ENCODE measurements at regions not wholly inside any gene's neighbourhood (a gene's known extent, or its start where the extent isn't known, plus 50 kb on each side); places are given as distances from the start of the nearest gene placed in this dataset.
"Not testable (repeated sequence)": the region's sequence is repeated elsewhere in the genome, so short reads cannot be mapped to it uniquely, and the experiment has no call there.

DNA sequence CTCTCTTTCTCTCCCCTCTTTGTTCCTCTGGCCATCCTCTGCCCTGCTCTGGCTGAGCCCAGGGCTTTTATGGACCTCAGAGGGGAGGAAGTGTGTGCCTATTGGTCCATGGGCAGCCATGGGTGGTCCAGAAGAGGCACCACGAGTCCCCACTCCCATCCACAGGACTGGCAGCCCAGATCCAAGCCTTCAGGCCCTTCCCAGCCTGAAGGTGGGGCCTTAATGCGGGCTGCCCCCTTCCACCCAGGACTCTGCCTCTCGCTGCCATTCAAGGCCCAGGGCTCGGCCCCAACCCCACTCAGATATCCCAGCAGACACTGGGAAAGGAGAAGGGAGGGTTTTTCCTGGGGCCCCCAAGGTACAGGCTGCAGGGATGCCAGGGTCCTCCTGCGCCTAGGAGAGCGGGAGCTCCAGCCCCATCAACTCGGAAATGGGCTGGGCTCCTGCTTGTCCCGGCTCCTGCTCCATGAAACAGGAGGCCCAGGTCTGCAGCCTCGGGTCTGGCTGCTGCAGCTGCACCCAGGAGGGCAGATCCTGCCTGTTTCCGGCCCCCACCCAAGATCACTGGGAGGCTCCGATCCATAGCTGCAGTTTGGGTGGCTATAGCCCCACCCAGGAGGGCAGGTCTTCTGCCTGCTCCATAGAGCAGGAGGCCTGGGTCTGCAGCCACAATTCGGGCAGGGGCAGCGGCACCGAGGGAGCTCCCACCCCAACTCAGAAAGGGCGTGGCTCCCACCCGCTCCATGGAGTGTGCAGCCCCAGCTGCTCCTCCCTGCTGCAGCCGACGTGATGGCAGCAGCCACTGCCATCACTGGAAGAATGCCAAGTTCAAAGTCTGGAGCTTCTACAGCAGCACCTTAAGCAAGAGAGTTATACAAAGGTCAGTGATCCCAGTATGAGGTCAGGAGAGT is 116.6 kb upstream of the RBBP8 start:
- Mint-ChIP-seq H3K27me3 (peaks cover 38 to 45% of the 10 kb centered on the region in 2 donors), H3K36me3 (ENCODE audit: insufficient read depth) (no peaks in the 10 kb centered on the region), H3K4me1 (ENCODE audit: low read depth in 2 of 2) (no peaks in the 10 kb centered on the region), H3K27ac (no peak overlapping the region), H3K4me3 (no peak overlapping the region), H3K9me3 (no peaks in the 10 kb centered on the region)
- no peak for ATAC-seq (replicated peaks)
- no peak for DNase-seq

DNA sequence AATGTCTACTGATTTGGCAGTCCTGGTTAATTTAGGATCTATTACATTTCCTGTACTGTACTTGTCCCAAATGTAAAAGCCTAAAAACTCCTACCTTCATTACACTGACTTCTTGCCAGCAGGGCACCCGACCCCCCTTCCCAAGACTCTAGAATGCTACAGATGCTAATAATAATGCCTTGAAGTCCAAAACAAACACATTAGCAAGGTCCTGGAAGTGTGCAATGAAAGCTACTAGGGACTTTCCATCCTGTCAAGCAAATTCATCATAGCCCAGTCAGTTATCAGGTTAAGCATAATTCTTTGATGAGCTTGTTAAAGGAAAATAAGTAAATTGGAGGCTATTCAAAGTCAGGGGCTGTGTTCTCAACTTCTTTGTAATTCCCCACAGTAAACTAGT is 115.3 kb upstream of the RBBP8 start:
- ATAC-seq (replicated peaks) (no peak), DNase-seq (no peak)
- H3K9me3 Mint-ChIP-seq, result no peaks in the 10 kb centered on the region
- no peaks in the 10 kb centered on the region for H3K4me1 Mint-ChIP-seq (ENCODE audit: low read depth in 2 of 2)
- H3K27me3 Mint-ChIP-seq, result peaks cover 26 to 32% of the 10 kb centered on the region in 2 donors
- no peaks in the 10 kb centered on the region for H3K36me3 Mint-ChIP-seq (ENCODE audit: insufficient read depth)
- H3K4me3 Mint-ChIP-seq, result no peak overlapping the region
- H3K27ac Mint-ChIP-seq, result no peak overlapping the region

DNA sequence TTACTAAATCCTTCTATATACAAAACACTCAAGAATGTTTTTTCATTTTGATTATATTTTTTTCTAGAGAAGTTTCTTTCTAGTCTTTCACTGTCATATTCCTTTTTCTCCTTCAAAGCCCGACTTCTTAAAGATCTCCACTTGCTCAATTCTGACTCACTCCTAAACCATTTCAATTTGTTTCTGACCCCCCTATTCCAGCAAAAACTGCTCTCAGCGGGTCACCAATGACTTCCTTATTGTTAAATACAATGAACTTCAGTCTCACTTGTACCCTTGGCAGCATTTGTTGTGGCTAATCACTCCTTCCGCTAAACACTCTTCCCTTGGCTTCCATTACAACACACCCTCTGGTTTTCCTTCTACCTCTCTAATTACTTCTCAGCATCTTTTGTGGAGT is 111.1 kb upstream of the RBBP8 start:
- H3K4me1 Mint-ChIP-seq (ENCODE audit: low read depth in 2 of 2), result no peaks in the 10 kb centered on the region
- ATAC-seq (replicated peaks) (no peak), DNase-seq (no peak)
- no peak overlapping the region for H3K4me3 Mint-ChIP-seq
- no peaks in the 10 kb centered on the region for H3K9me3 Mint-ChIP-seq
- H3K27me3 Mint-ChIP-seq, result peaks cover 4 to 5% of the 10 kb centered on the region in 2 donors
- H3K36me3 Mint-ChIP-seq (ENCODE audit: insufficient read depth), result no peaks in the 10 kb centered on the region
- H3K27ac Mint-ChIP-seq, result no peak overlapping the region

DNA sequence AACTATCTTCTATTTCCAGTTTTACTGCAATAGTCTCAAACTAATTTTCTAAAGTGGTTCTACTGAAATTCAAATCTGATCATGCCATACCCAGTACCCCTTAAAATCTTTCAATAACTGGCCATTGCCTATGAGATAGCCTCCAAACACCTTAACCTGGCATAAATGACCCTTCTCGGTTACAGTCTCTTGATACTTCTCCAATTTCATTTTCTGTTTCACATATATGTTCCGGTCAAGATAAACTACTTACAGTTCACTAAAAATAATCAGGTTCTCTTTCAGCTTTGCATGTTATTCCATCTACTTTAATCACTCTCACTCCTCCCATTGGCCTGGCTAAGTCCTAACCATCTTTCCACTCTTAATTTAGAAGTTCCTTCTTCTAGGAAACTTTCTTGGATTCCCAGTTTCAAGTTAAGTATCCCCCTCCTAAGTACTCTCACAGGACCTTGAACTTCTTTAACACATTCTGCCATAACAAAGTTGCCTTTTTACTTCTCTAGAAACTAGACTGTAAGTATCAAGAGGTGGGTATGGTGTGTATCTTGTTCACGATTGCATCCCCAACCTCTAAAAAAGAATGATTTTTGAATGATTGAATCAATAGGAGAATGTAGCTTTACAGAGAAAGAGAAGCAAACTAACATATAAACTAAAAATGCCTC is 110.2 kb upstream of the RBBP8 start:
- H3K36me3 Mint-ChIP-seq (ENCODE audit: insufficient read depth), result no peaks in the 10 kb centered on the region

DNA sequence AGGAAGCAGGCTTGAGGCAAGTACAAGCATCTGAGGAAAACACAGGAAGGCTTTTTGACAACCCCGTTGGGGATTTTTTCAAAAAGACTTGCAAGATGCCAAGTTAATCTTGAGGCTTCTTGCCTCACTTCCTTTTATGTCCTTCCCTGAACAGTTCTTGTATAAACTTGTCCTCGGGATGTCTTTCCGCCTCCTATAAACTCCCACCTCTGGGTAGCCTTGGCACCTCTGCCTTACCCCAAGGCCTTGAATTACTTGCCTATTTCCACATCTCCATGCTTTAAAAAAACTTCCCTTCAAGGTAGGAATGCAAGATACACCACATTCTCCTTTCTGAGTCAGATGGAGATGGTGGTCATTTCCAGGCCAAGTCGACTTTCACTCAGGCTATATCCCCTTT is 106.4 kb upstream of the RBBP8 start:
- DNase-seq (no peak), ATAC-seq (replicated peaks) (no peak)
- Mint-ChIP-seq H3K27ac (no peak overlapping the region), H3K27me3 (peaks cover 28 to 36% of the 10 kb centered on the region in 2 donors), H3K4me3 (no peak overlapping the region), H3K9me3 (no peaks in the 10 kb centered on the region), H3K4me1 (ENCODE audit: low read depth in 2 of 2) (no peaks in the 10 kb centered on the region), H3K36me3 (ENCODE audit: insufficient read depth) (no peaks in the 10 kb centered on the region)

More for the DNA sequence above, 110.2 kb upstream of the RBBP8 start:
- Mint-ChIP-seq H3K27ac (no peak overlapping the region), H3K27me3 (peaks cover 13 to 14% of the 10 kb centered on the region in 2 donors), H3K9me3 (no peaks in the 10 kb centered on the region), H3K4me3 (no peak overlapping the region), H3K4me1 (ENCODE audit: low read depth in 2 of 2) (no peaks in the 10 kb centered on the region)
- no peak for ATAC-seq (replicated peaks)
- DNase-seq, result no peak

DNA sequence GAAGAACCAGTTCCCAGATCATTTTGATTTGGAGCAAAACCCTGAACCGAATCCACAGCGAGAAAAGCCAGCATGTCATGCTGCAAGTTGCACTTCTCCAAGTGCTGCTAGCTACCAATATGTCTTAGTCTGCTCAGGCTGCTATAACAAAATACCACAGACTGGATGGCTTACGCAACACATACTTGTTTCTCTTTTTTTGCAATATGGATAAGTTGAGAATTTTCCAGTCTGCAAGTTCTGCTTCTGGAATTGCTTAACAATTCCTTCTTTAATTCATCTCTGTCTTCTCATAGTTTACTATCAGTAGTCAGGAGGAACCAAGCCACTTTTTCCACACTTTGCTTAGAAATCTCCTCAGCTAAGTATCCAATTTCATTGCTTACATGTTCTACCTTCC is 105.9 kb upstream of the RBBP8 start:
- no peaks in the 10 kb centered on the region for H3K9me3 Mint-ChIP-seq

DNA sequence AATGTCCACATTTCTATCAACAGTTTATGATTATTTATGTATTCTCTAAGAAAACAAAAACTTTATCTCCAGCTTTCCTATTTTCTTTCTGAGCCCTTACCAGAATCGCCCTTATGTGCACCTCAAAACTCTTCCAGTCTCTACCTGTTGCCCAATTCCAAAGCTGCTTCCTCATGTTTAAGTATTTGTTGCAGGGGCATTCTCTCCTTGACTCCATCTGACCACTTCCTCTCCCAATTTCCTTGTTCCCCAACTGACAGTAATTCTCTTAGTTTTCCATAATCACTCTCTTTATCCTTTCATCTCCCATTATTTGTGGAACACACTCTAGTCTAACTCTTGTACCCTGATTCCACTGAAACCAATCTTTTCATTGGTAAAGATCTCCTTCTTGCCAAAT is 105.4 kb upstream of the RBBP8 start:
- no peak for ATAC-seq (replicated peaks)
- no peak overlapping the region for H3K4me3 Mint-ChIP-seq
- DNase-seq, result no peak

More for the DNA sequence above, 105.9 kb upstream of the RBBP8 start:
- H3K27ac Mint-ChIP-seq, result no peak overlapping the region
- peaks cover 33 to 41% of the 10 kb centered on the region in 2 donors for H3K27me3 Mint-ChIP-seq
- H3K4me1 Mint-ChIP-seq (ENCODE audit: low read depth in 2 of 2), result no peaks in the 10 kb centered on the region
- no peak for DNase-seq
- ATAC-seq (replicated peaks), result no peak
- H3K36me3 Mint-ChIP-seq (ENCODE audit: insufficient read depth), result no peaks in the 10 kb centered on the region
- H3K4me3 Mint-ChIP-seq, result no peak overlapping the region

DNA sequence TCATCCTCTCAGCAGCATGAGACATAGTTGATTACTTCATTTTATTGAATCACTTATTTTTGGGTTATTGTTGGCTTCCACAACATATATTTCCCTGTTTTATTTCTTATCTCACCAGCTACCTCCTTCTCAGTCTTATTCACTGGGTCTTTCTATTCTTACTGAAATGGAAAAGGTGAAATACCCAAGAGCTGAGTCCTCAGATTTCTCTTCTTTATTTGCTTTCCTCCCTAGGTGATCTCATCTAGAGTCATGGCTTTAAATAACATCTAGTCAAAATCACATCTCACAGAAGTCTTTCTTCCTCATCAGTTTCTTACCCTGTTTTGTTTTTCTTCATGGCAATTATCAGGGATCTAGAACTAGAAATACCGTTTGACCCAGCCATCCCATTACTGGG is 105.0 kb upstream of the RBBP8 start:
- no peaks in the 10 kb centered on the region for H3K9me3 Mint-ChIP-seq

More for the DNA sequence above, 105.4 kb upstream of the RBBP8 start:
- H3K27me3 Mint-ChIP-seq, result peaks cover 38 to 46% of the 10 kb centered on the region in 2 donors
- H3K9me3 Mint-ChIP-seq, result no peaks in the 10 kb centered on the region
- no peaks in the 10 kb centered on the region for H3K4me1 Mint-ChIP-seq (ENCODE audit: low read depth in 2 of 2)
- no peaks in the 10 kb centered on the region for H3K36me3 Mint-ChIP-seq (ENCODE audit: insufficient read depth)
- no peak overlapping the region for H3K27ac Mint-ChIP-seq

DNA sequence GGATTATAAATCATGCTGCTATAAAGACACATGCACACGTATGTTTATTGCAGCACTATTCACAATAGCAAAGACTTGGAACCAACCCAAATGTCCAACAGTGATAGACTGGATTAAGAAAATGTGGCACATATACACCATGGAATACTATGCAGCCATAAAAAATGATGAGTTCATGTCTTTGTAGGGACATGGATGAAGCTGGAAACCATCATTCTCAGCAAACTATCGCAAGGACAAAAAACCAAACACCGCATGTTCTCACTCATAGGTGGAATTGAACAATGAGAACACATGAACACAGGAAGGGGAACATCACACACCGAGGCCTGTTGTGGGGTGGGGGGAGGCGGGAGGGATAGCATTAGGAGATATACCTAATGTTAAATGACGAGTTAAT is 104.5 kb upstream of the RBBP8 start:
- not testable (repeated sequence) for H3K4me3 Mint-ChIP-seq

More for the DNA sequence above, 105.0 kb upstream of the RBBP8 start:
- Mint-ChIP-seq H3K36me3 (ENCODE audit: insufficient read depth) (no peaks in the 10 kb centered on the region), H3K4me1 (ENCODE audit: low read depth in 2 of 2) (no peaks in the 10 kb centered on the region), H3K4me3 (no peak overlapping the region), H3K27me3 (peaks cover 39 to 49% of the 10 kb centered on the region in 2 donors), H3K27ac (no peak overlapping the region)
- no peak for ATAC-seq (replicated peaks)
- DNase-seq, result no peak

DNA sequence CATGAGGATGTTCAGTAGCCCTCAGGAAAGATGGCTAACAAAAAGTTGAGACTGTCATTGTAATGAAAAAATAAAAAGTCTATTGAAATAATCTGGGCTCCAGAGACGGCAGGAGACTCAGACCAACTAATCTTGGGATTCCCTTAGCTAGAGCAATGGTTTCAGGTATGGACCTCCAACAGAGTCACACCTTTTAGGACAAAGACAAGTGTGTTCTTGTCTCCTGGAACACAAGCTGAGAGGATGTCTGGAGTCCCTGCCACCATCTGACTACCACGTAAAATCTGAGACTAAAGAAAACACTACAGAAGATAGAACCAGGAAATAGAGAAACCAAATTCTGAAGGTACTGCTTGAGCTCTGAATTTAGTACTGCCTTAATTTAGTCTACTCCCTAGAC is 103.3 kb upstream of the RBBP8 start:
- no peak for DNase-seq
- no peak overlapping the region for H3K4me3 Mint-ChIP-seq
- no peaks in the 10 kb centered on the region for H3K9me3 Mint-ChIP-seq
- no peaks in the 10 kb centered on the region for H3K36me3 Mint-ChIP-seq (ENCODE audit: insufficient read depth)
- peaks cover 56 to 65% of the 10 kb centered on the region in 2 donors for H3K27me3 Mint-ChIP-seq
- ATAC-seq (replicated peaks), result no peak
- H3K27ac Mint-ChIP-seq, result no peak overlapping the region
- no peaks in the 10 kb centered on the region for H3K4me1 Mint-ChIP-seq (ENCODE audit: low read depth in 2 of 2)

More for the DNA sequence above, 104.5 kb upstream of the RBBP8 start:
- DNase-seq; ATAC-seq (replicated peaks); H3K36me3 Mint-ChIP-seq (ENCODE audit: insufficient read depth); H3K9me3 Mint-ChIP-seq; H3K4me1 Mint-ChIP-seq (ENCODE audit: low read depth in 2 of 2); H3K27ac Mint-ChIP-seq: not testable (repeated sequence)
- peaks cover 44 to 53% of the 10 kb centered on the region in 2 donors for H3K27me3 Mint-ChIP-seq

DNA sequence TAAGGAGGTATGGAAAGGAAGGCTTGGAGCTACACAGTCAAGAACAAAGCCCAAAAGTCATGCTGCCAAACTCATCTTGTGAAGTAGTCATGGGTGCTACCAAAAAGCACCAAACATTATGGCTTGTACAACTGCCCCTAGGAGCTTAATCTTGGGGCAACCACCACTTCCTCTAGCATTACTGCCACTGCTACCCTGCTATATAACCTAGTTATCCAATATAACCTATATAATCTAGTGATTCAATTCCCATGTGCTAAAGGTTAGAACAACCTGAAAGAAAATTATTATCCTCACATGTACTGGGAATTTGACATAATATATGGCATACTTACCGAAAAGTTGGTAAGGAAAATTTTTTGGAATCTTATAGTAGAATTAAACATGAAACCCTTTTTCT is 102.6 kb upstream of the RBBP8 start:
- no peak overlapping the region for H3K4me3 Mint-ChIP-seq
- H3K36me3 Mint-ChIP-seq (ENCODE audit: insufficient read depth), result no peaks in the 10 kb centered on the region
- no peak overlapping the region for H3K27ac Mint-ChIP-seq
- H3K4me1 Mint-ChIP-seq (ENCODE audit: low read depth in 2 of 2), result no peaks in the 10 kb centered on the region
- no peaks in the 10 kb centered on the region for H3K9me3 Mint-ChIP-seq
- ATAC-seq (replicated peaks) (no peak), DNase-seq (no peak)
- H3K27me3 Mint-ChIP-seq, result peaks cover 63 to 68% of the 10 kb centered on the region in 2 donors

DNA sequence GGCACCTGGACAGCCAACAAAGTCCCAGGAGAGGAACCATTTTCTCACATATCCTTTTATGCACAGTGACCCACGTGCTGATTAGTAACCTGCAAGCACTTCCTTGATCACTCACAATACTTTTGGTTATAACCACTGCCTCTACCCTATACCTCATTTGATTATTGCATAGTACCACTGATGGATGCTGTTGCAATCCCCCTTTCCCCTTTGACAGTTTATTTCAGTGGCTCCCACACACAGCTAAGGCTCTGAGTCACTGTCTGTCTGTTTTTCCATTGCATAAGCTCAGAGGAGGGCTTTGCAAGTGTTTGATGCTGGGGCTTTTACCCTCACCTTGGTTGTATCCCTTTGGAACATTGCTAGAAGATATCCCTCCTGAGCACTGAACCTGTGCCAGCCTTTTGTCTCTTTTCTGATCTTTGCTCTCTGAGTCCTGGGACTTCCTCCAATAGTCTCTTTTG is 101.7 kb upstream of the RBBP8 start:
- H3K27me3 Mint-ChIP-seq, result peaks cover 68 to 72% of the 10 kb centered on the region in 2 donors
- H3K9me3 Mint-ChIP-seq, result no peaks in the 10 kb centered on the region
- DNase-seq, result no peak
- no peak overlapping the region for H3K27ac Mint-ChIP-seq
- no peak for ATAC-seq (replicated peaks)
- H3K4me3 Mint-ChIP-seq, result no peak overlapping the region
- no peaks in the 10 kb centered on the region for H3K36me3 Mint-ChIP-seq (ENCODE audit: insufficient read depth)
- no peaks in the 10 kb centered on the region for H3K4me1 Mint-ChIP-seq (ENCODE audit: low read depth in 2 of 2)

DNA sequence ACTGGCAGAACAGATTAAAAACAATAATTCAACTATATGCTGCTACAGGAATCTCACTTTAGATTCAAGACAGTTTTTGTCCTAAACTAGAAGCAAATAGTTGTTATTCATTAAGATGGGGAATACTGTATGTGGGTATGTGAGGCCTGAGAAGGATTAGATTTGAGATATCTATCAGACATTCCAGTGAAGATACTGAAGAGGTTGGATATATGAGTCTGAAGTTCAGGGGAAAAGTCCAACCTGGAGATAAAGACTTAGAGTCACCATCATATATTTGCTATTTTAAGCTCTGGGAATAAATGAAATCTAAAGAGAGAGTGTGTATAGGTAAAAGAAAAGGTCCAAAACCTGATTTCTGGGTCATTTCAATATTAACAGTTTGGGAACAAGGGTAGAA is 96.2 kb upstream of the RBBP8 start:
- ATAC-seq (replicated peaks), result no peak
- no peaks in the 10 kb centered on the region for H3K9me3 Mint-ChIP-seq
- H3K4me3 Mint-ChIP-seq, result no peak overlapping the region
- H3K36me3 Mint-ChIP-seq (ENCODE audit: insufficient read depth), result no peaks in the 10 kb centered on the region
- H3K4me1 Mint-ChIP-seq (ENCODE audit: low read depth in 2 of 2), result no peaks in the 10 kb centered on the region
- H3K27me3 Mint-ChIP-seq, result peaks cover 34 to 38% of the 10 kb centered on the region in 2 donors
- no peak overlapping the region for H3K27ac Mint-ChIP-seq
- DNase-seq, result no peak

DNA sequence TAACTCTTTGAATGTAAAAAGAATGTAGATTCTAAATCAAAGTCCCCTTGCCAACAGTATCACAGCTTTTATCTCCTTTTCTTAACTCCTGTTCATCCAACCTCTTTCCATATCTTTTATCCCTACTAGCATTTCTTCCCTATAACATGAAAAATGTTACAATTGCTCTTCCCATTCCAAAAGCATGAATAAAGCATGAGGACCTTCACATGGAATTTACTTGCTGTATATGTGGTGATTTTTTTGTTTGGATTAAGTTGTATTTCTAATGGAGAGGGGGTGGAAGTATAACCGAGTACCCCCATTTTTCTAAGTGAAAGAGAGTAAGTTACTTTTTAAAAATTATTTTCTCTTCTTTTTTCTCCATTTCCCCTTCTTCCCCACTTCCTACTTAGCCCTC is 94.9 kb upstream of the RBBP8 start:
- H3K9me3 Mint-ChIP-seq, result no peaks in the 10 kb centered on the region

More for the DNA sequence above, 94.9 kb upstream of the RBBP8 start:
- Mint-ChIP-seq H3K27ac (no peak overlapping the region), H3K4me3 (no peak overlapping the region), H3K4me1 (ENCODE audit: low read depth in 2 of 2) (no peaks in the 10 kb centered on the region), H3K27me3 (peaks cover 28 to 32% of the 10 kb centered on the region in 2 donors), H3K36me3 (ENCODE audit: insufficient read depth) (no peaks in the 10 kb centered on the region)
- no peak for DNase-seq
- no peak for ATAC-seq (replicated peaks)

Measured in effector memory CD8-positive, alpha-beta T cell (primary cell).